ENCODE measurements at regions not wholly inside any gene's neighbourhood (a gene's known extent, or its start where the extent isn't known, plus 50 kb on each side); places are given as distances from the start of the nearest gene placed in this dataset.

GRCh38 chr6:85143676-85144075 lies 306.2 kb upstream of the NT5E start:
- CTCF ChIA-PET, result no interaction called here
- TF ChIP-seq FOXM1 (IDR thresholded peaks at IDR 0.05; ENCODE audit: borderline replicate concordance) (no peak), ELF4 (IDR thresholded peaks at IDR 0.05) (no peak), NFRKB (IDR thresholded peaks at IDR 0.05) (no peak), TARDBP (IDR thresholded peaks at IDR 0.05) (no peak), FOXK2 (IDR thresholded peaks at IDR 0.05) (no peak), PKNOX1 (IDR thresholded peaks at IDR 0.05) (no peak), L3MBTL2 (conservative IDR thresholded peaks at IDR 0.05) (no peak), LEF1 (IDR thresholded peaks at IDR 0.05; ENCODE audit: borderline replicate concordance) (no peak), ARNT (IDR thresholded peaks at IDR 0.05) (no peak), CTBP1 (IDR thresholded peaks at IDR 0.05; ENCODE audit: borderline replicate concordance) (no peak), ZNF384 (IDR thresholded peaks at IDR 0.05) (no peak), BHLHE40 (IDR thresholded peaks at IDR 0.05; ENCODE audit: borderline replicate concordance) (no peak), FOXA1 (IDR thresholded peaks at IDR 0.05) (no peak), HDGF (IDR thresholded peaks at IDR 0.05; ENCODE audit: borderline replicate concordance) (no peak), SUZ12 (IDR thresholded peaks at IDR 0.05) (no peak)
- DNase-seq (ENCODE audit: extremely low spot score), result no peak
- POLR2A ChIA-PET, result no interaction called here

GRCh38 chr6:85137865-85138264 lies 312.0 kb upstream of the NT5E start:
- no peak for DNase-seq (ENCODE audit: extremely low spot score)
- TF ChIP-seq LEF1 (IDR thresholded peaks at IDR 0.05; ENCODE audit: borderline replicate concordance) (no peak), BHLHE40 (IDR thresholded peaks at IDR 0.05; ENCODE audit: borderline replicate concordance) (no peak), TARDBP (IDR thresholded peaks at IDR 0.05) (no peak), NFRKB (IDR thresholded peaks at IDR 0.05) (no peak), HDGF (IDR thresholded peaks at IDR 0.05; ENCODE audit: borderline replicate concordance) (no peak), FOXK2 (IDR thresholded peaks at IDR 0.05) (no peak), SUZ12 (IDR thresholded peaks at IDR 0.05) (no peak), FOXA1 (IDR thresholded peaks at IDR 0.05) (no peak), ZNF384 (IDR thresholded peaks at IDR 0.05) (no peak)
- ChIA-PET POLR2A (no interaction called here), CTCF (no interaction called here)

- CTCF ChIA-PET, result interaction anchor here (0.6 kb wide), 1 partner anchor 361 kb away, joined by 5 read pairs; no protein-coding TSS in a partner anchor
- TF ChIP-seq FOXM1 (IDR thresholded peaks at IDR 0.05; ENCODE audit: borderline replicate concordance) (no peak), HDGF (IDR thresholded peaks at IDR 0.05; ENCODE audit: borderline replicate concordance) (no peak), FOXA1 (IDR thresholded peaks at IDR 0.05) (no peak), SUZ12 (IDR thresholded peaks at IDR 0.05) (no peak), LEF1 (IDR thresholded peaks at IDR 0.05; ENCODE audit: borderline replicate concordance) (no peak), PKNOX1 (IDR thresholded peaks at IDR 0.05) (no peak), TARDBP (IDR thresholded peaks at IDR 0.05) (no peak)
- POLR2A ChIA-PET, result no interaction called here
- no peak for DNase-seq (ENCODE audit: extremely low spot score)
Observed at GRCh38 chr6:85136310-85136709, 313.6 kb upstream of the NT5E start.

GRCh38 chr6:85135376-85136094 lies 314.3 kb upstream of the NT5E start:
- POLR2A ChIA-PET, result no interaction called here
- no peak for DNase-seq (ENCODE audit: extremely low spot score)
- no peak for TF ChIP-seq LEF1 (IDR thresholded peaks at IDR 0.05; ENCODE audit: borderline replicate concordance)
- no peak for TF ChIP-seq FOXK2 (IDR thresholded peaks at IDR 0.05)
- CTCF ChIA-PET, result interaction anchor here (0.6 kb wide), 1 partner anchor 387 kb away, joined by 3 read pairs; no protein-coding TSS in a partner anchor

- no peak for DNase-seq (ENCODE audit: extremely low spot score)
- no peak for TF ChIP-seq LEF1 (IDR thresholded peaks at IDR 0.05; ENCODE audit: borderline replicate concordance)
- TF ChIP-seq FOXK2 (IDR thresholded peaks at IDR 0.05), result no peak
- TF ChIP-seq ARNT (IDR thresholded peaks at IDR 0.05), result no peak
- TF ChIP-seq NFRKB (IDR thresholded peaks at IDR 0.05), result no peak
- no peak for TF ChIP-seq ZNF384 (IDR thresholded peaks at IDR 0.05)
- no peak for TF ChIP-seq L3MBTL2 (conservative IDR thresholded peaks at IDR 0.05)
- TF ChIP-seq FOXM1 (IDR thresholded peaks at IDR 0.05; ENCODE audit: borderline replicate concordance), result no peak
- TF ChIP-seq FOXA1 (IDR thresholded peaks at IDR 0.05), result no peak
- no peak for TF ChIP-seq SP1 (IDR thresholded peaks at IDR 0.05)
- TF ChIP-seq CTBP1 (IDR thresholded peaks at IDR 0.05; ENCODE audit: borderline replicate concordance), result no peak
- TF ChIP-seq ELF4 (IDR thresholded peaks at IDR 0.05), result no peak
- TF ChIP-seq TARDBP (IDR thresholded peaks at IDR 0.05), result no peak
- TF ChIP-seq PKNOX1 (IDR thresholded peaks at IDR 0.05), result no peak
- TF ChIP-seq HDGF (IDR thresholded peaks at IDR 0.05; ENCODE audit: borderline replicate concordance), result no peak
- TF ChIP-seq BHLHE40 (IDR thresholded peaks at IDR 0.05; ENCODE audit: borderline replicate concordance), result no peak
- TF ChIP-seq SUZ12 (IDR thresholded peaks at IDR 0.05), result no peak
- CTCF ChIA-PET, result no interaction called here
- POLR2A ChIA-PET, result no interaction called here
Observed at GRCh38 chr6:85134172-85134571, 315.7 kb upstream of the NT5E start.

GRCh38 chr6:85132091-85132490 lies 317.8 kb upstream of the NT5E start:
- ChIA-PET POLR2A (no interaction called here), CTCF (no interaction called here)
- TF ChIP-seq L3MBTL2 (conservative IDR thresholded peaks at IDR 0.05), result no peak
- no peak for TF ChIP-seq FOXK2 (IDR thresholded peaks at IDR 0.05)
- TF ChIP-seq NFRKB (IDR thresholded peaks at IDR 0.05), result no peak
- no peak for TF ChIP-seq SUZ12 (IDR thresholded peaks at IDR 0.05)
- no peak for DNase-seq (ENCODE audit: extremely low spot score)

Data from HEK293T (cell line).